ENCODE measurements at regions not wholly inside any gene's neighbourhood (a gene's known extent, or its start where the extent isn't known, plus 50 kb on each side); places are given as distances from the start of the nearest gene placed in this dataset.

- Histone ChIP-seq H3K4me3 (replicated peaks in 1 of 3; ENCODE audit: low read depth in 2 of 3, low read length in 3 of 3) (no peak overlapping the region), H3K27me3 (ENCODE audit: control insufficient read depth in 2 of 2, insufficient read depth in 2 of 2, low read length in 2 of 2) (no peaks in the 10 kb centered on the region), H3K9me3 (replicated peaks in 1 of 2; ENCODE audit: control insufficient read depth in 1 of 2, insufficient read depth in 1 of 2, low read length in 2 of 2) (no peaks in the 10 kb centered on the region), H3K27ac (ENCODE audit: low read depth in 1 of 2, low read length in 2 of 2) (no peak overlapping the region), H3K4me1 (ENCODE audit: control insufficient read depth in 1 of 2, insufficient read depth in 2 of 2, low read length in 2 of 2) (peaks cover 5 to 12% of the 10 kb centered on the region in 2 donors), H3K9ac (ENCODE audit: insufficient read depth, low read length, poor library complexity, severe bottlenecking) (no peak overlapping the region), H2AFZ (ENCODE audit: insufficient read depth, low read depth, low read length, poor library complexity, severe bottlenecking) (no peak overlapping the region), H3K36me3 (replicated peaks in 1 of 2; ENCODE audit: control insufficient read depth in 1 of 2, insufficient read depth in 2 of 2, low read length in 2 of 2) (no peaks in the 10 kb centered on the region), H3K79me2 (ENCODE audit: insufficient read depth, low read length) (no peaks in the 10 kb centered on the region), H4K20me1 (ENCODE audit: insufficient read depth, low read length) (no peaks in the 10 kb centered on the region), H3K4me2 (replicated peaks; ENCODE audit: extremely low read depth, low read length, poor library complexity, severe bottlenecking) (no peak overlapping the region)
- whole genome bisulfite sequencing (ENCODE audit: insufficient coverage): no CpG with 5 or more reads among the region's 1 CpG
- no peak for DNase-seq
- H3K36me3 Mint-ChIP-seq: no peaks in the 10 kb centered on the region
- peaks cover 0 to 2% (median 0%) of the 10 kb centered on the region in 7 donors for H3K9me3 Mint-ChIP-seq
- no peaks in the 10 kb centered on the region for H3K27me3 Mint-ChIP-seq (ENCODE audit: low read depth in 3 of 3)
- peaks cover 12% of the 10 kb centered on the region for H3K4me1 Mint-ChIP-seq
- TF ChIP-seq CTCF (IDR thresholded peaks at IDR 0.05): no peak
- intact Hi-C loops (cut with micrococcal nuclease): no loop called here
- no peak overlapping the region for H3K27ac Mint-ChIP-seq
- no peak overlapping the region for H3K4me3 Mint-ChIP-seq
Observed at GRCh38 chr3:20326541-20326940, 140.5 kb upstream of the SGO1 start.

GRCh38 chr3:20325563-20325962, 139.6 kb upstream of the SGO1 start:
- Histone ChIP-seq H4K20me1 (ENCODE audit: insufficient read depth, low read length) (no peaks in the 10 kb centered on the region), H3K4me2 (replicated peaks; ENCODE audit: extremely low read depth, low read length, poor library complexity, severe bottlenecking) (no peak overlapping the region), H3K9ac (ENCODE audit: insufficient read depth, low read length, poor library complexity, severe bottlenecking) (no peak overlapping the region), H3K27ac (ENCODE audit: low read depth in 1 of 2, low read length in 2 of 2) (no peak overlapping the region), H3K4me3 (replicated peaks in 1 of 3; ENCODE audit: low read depth in 2 of 3, low read length in 3 of 3) (no peak overlapping the region), H2AFZ (ENCODE audit: insufficient read depth, low read depth, low read length, poor library complexity, severe bottlenecking) (no peak overlapping the region), H3K4me1 (ENCODE audit: control insufficient read depth in 1 of 2, insufficient read depth in 2 of 2, low read length in 2 of 2) (peaks cover 5 to 12% of the 10 kb centered on the region in 2 donors), H3K27me3 (ENCODE audit: control insufficient read depth in 2 of 2, insufficient read depth in 2 of 2, low read length in 2 of 2) (no peaks in the 10 kb centered on the region), H3K9me3 (replicated peaks in 1 of 2; ENCODE audit: control insufficient read depth in 1 of 2, insufficient read depth in 1 of 2, low read length in 2 of 2) (no peaks in the 10 kb centered on the region), H3K79me2 (ENCODE audit: insufficient read depth, low read length) (no peaks in the 10 kb centered on the region), H3K36me3 (replicated peaks in 1 of 2; ENCODE audit: control insufficient read depth in 1 of 2, insufficient read depth in 2 of 2, low read length in 2 of 2) (no peaks in the 10 kb centered on the region)
- TF ChIP-seq CTCF (IDR thresholded peaks at IDR 0.05): no peak
- WGBS (ENCODE audit: insufficient coverage): no CpG with 5 or more reads among the region's 1 CpG
- Mint-ChIP-seq H3K27ac (no peak overlapping the region), H3K4me3 (no peak overlapping the region), H3K36me3 (no peaks in the 10 kb centered on the region), H3K9me3 (peaks cover 0 to 2% (median 0%) of the 10 kb centered on the region in 7 donors), H3K4me1 (peaks cover 12% of the 10 kb centered on the region), H3K27me3 (ENCODE audit: low read depth in 3 of 3) (no peaks in the 10 kb centered on the region)
- intact Hi-C loops (cut with micrococcal nuclease): no loop called here
- no peak for DNase-seq

All from CD14-positive monocyte (primary cell).